22Rv1 (cell line): ENCODE measurements at regions not wholly inside any gene's neighbourhood (a gene's known extent, or its start where the extent isn't known, plus 50 kb on each side); places are given as distances from the start of the nearest gene placed in this dataset.

Experiments used
- CTCF ChIP-seq: fragments of 450-650 bp; IDR thresholded peaks from 2 replicates; pipeline ENCODE4 v1.5.1; 2017; ENCODE audit warnings: mild to moderate bottlenecking
- ZFX ChIP-seq: fragments of 450-650 bp; IDR thresholded peaks from 2 replicates; pipeline ENCODE4 v1.6.1; 2017; ENCODE audit warnings: antibody characterized with exemption, borderline replicate concordance

GRCh38 chr10:114713525-114714090 is 55.5 kb upstream of the ABLIM1 start:
- no peak for TF ChIP-seq ZFX
- TF ChIP-seq CTCF: no peak
